T-cell (primary cell): ENCODE measurements at regions not wholly inside any gene's neighbourhood (a gene's known extent, or its start where the extent isn't known, plus 50 kb on each side); places are given as distances from the start of the nearest gene placed in this dataset.

Experiments
- ATAC-seq, 4 experiments: fragments of 200-7000 bp in 3 of 4; fragments of 150-1000 bp in 1 of 4; cut with Tn5 transposase; replicated peaks in 1 of 4; 1 replicate in 3 of 4; 2 replicates in 1 of 4; pipeline ENCODE4 v1.10.0; 2021; ENCODE audit warnings: moderate library complexity in 3 of 4, mild to moderate bottlenecking in 2 of 4, moderate number of reproducible peaks in 1 of 4
- CTCF ChIA-PET, 2 donors: fragments of 300-600 bp; sonication (Branson Sonifier 250); formaldehyde crosslinking; loops; one replicate each; lab custom pipeline; 2022; ENCODE audit warnings: antibody characterized with exemption in 2 of 2; lab: Charles Lee
- POLR2A ChIA-PET, 2 donors: fragments of 300-600 bp; sonication (Branson Sonifier 250); formaldehyde crosslinking; loops; one replicate each; lab custom pipeline; 2022; ENCODE audit warnings: antibody characterized with exemption in 2 of 2; lab: Charles Lee
- DNase-seq, 35 experiments: peaks; one replicate each; pipeline versions ENCODE4 v3.0.0 to v3.0.0-alpha.2; 2013 to 2023
- H3K27ac ChIP-seq: one replicate; pipeline ENCODE4 v1.5.1; 2013; ENCODE audit warnings: low read length
- H3K27me3 ChIP-seq, 2 experiments: replicated peaks in 1 of 2; 1 replicate in 1 of 2; 2 replicates in 1 of 2; pipeline versions ENCODE4 v1.6.1 to v1.7.0; 2013; ENCODE audit warnings: low read length in 1 of 2, mixed read lengths in 1 of 2; ENCODE audit not compliant: control insufficient read depth in 2 of 2, insufficient read depth in 2 of 2; ENCODE audit errors: extremely low read depth in 1 of 2
- H3K36me3 ChIP-seq, 2 donors: 1 replicate in 1 of 2; 2 replicates in 1 of 2; pipeline versions ENCODE4 v1.6.1 to v1.7.0; 2013; ENCODE audit warnings: low read length in 1 of 2; ENCODE audit not compliant: control insufficient read depth in 2 of 2, insufficient read depth in 1 of 2; ENCODE audit errors: extremely low read depth in 1 of 2
- H3K4me1 ChIP-seq, 2 experiments: 1 replicate in 1 of 2; 2 replicates in 1 of 2; pipeline versions ENCODE4 v1.6.1 to v1.7.0; 2013; ENCODE audit warnings: low read length in 2 of 2, mixed read lengths in 1 of 2; ENCODE audit not compliant: insufficient read depth in 2 of 2, control insufficient read depth in 1 of 2; ENCODE audit errors: extremely low read depth in 1 of 2
- H3K4me3 ChIP-seq, 2 donors: 1 replicate in 1 of 2; 2 replicates in 1 of 2; pipeline versions ENCODE4 v1.5.1 to v1.7.0; 2013; ENCODE audit warnings: mild to moderate bottlenecking in 2 of 2, low read length in 1 of 2, moderate library complexity in 1 of 2; ENCODE audit not compliant: control insufficient read depth in 1 of 2; ENCODE audit errors: extremely low read depth in 1 of 2
- H3K9me3 ChIP-seq: 2 replicates; pipeline ENCODE4 v1.7.0; 2013
- H3K27ac Mint-ChIP-seq, 2 donors: one replicate each; pipeline ENCODE4 v1.8.0; 2020 to 2021; ENCODE audit warnings: mild to moderate bottlenecking in 2 of 2, mixed read lengths in 2 of 2
- H3K27me3 Mint-ChIP-seq, 2 donors: one replicate each; pipeline ENCODE4 v1.8.0; 2021 to 2022; ENCODE audit warnings: mixed read lengths in 2 of 2
- H3K36me3 Mint-ChIP-seq: one replicate; pipeline ENCODE4 v1.8.0; 2021; ENCODE audit warnings: mixed read lengths
- H3K4me1 Mint-ChIP-seq, 3 donors: one replicate each; pipeline ENCODE4 v1.8.0; 2020 to 2022; ENCODE audit warnings: mixed read lengths in 3 of 3, mild to moderate bottlenecking in 1 of 3
- H3K4me3 Mint-ChIP-seq, 3 donors: one replicate each; pipeline ENCODE4 v1.8.0; 2020 to 2022; ENCODE audit warnings: mild to moderate bottlenecking in 3 of 3, mixed read lengths in 3 of 3, moderate library complexity in 3 of 3
- H3K9me3 Mint-ChIP-seq, 3 donors: one replicate each; pipeline ENCODE4 v1.8.0; 2020 to 2022; ENCODE audit warnings: mixed read lengths in 3 of 3
- WGBS: methylation state at CpG from one replicate; pipeline ENCODE4 v1.1.5; 2013; ENCODE audit warnings: missing lambda C conversion rate; ENCODE audit not compliant: insufficient coverage; 5-methylcytosine and 5-hydroxymethylcytosine counted together

GRCh38 chr5:110945874-110946436 is 125.6 kb upstream of the TSLP start:
- H3K4me1 ChIP-seq = no peaks in the 10 kb centered on the region
- peaks cover 0 to 12% of the 10 kb centered on the region in 2 donors for H3K27me3 Mint-ChIP-seq
- peaks cover 0 to 1% (median 0%) of the 10 kb centered on the region in 3 donors for H3K9me3 Mint-ChIP-seq
- POLR2A ChIA-PET = interaction anchor here in 1 of 2 donors (0.7 kb wide), 1 partner anchor 625 kb away, joined by 3 read pairs; no protein-coding TSS in a partner anchor
- H3K36me3 ChIP-seq = no peaks in the 10 kb centered on the region
- no peak overlapping the region for H3K4me3 Mint-ChIP-seq
- H3K36me3 Mint-ChIP-seq = no peaks in the 10 kb centered on the region
- H3K4me1 Mint-ChIP-seq = no peaks in the 10 kb centered on the region
- ATAC-seq = no peak
- H3K4me3 ChIP-seq = no peak overlapping the region
- H3K27ac Mint-ChIP-seq = no peak overlapping the region
- DNase-seq = no peak
- H3K9me3 ChIP-seq = no peaks in the 10 kb centered on the region
- 50% methylated on average over 1 of the region's 3 CpGs for WGBS
- no peak overlapping the region for H3K27ac ChIP-seq
- H3K27me3 ChIP-seq = no peaks in the 10 kb centered on the region
- CTCF ChIA-PET = no interaction called here

DNA sequence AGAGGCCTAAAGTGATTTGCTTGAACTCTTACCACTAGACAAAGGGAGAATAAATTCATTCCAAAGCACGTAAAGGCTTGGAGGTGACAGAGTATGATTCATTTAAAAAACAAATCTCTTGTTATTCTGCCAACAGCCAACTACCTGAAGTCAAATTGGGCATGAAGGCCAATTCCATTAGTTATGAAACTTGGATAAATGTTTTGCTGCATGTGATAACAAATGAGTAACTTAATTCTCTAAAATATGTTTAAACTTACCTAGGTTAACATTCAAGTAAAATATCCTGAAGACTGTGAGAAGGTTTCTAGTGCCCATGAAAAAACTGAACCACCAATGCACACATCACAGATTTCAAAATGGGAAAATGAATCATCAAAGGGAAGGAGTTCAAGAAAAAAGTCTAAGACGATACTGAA is 120.1 kb upstream of the TSLP start:
- Histone ChIP-seq H3K4me1 (no peaks in the 10 kb centered on the region), H3K4me3 (no peak overlapping the region), H3K27me3 (peaks cover 0 to 3% of the 10 kb centered on the region in 2 experiments), H3K36me3 (no peaks in the 10 kb centered on the region), H3K27ac (no peak overlapping the region), H3K9me3 (no peaks in the 10 kb centered on the region)
- Mint-ChIP-seq H3K4me1 (no peaks in the 10 kb centered on the region), H3K4me3 (no peak overlapping the region), H3K36me3 (no peaks in the 10 kb centered on the region), H3K27ac (no peak overlapping the region), H3K27me3 (peaks cover 0 to 4% of the 10 kb centered on the region in 2 donors), H3K9me3 (peaks cover 0 to 6% (median 6%) of the 10 kb centered on the region in 3 donors)
- no peak for DNase-seq
- ChIA-PET POLR2A (no interaction called here), CTCF (no interaction called here)
- no peak for ATAC-seq
- no CpG with 5 or more reads among the region's 2 CpGs for WGBS

- Mint-ChIP-seq H3K27me3 (peaks cover 4 to 7% of the 10 kb centered on the region in 2 donors), H3K4me1 (no peaks in the 10 kb centered on the region), H3K27ac (no peak overlapping the region), H3K4me3 (no peak overlapping the region), H3K36me3 (no peaks in the 10 kb centered on the region), H3K9me3 (peaks cover 3 to 13% (median 4%) of the 10 kb centered on the region in 3 donors)
- WGBS = 57% methylated on average over 19 of the region's 20 CpGs
- Histone ChIP-seq H3K4me1 (no peaks in the 10 kb centered on the region), H3K4me3 (no peak overlapping the region), H3K9me3 (no peaks in the 10 kb centered on the region), H3K27me3 (peaks cover 0 to 9% of the 10 kb centered on the region in 2 experiments), H3K27ac (no peak overlapping the region), H3K36me3 (no peaks in the 10 kb centered on the region)
- no peak for ATAC-seq
- ChIA-PET POLR2A (no interaction called here), CTCF (no interaction called here)
- no peak for DNase-seq
Measured at GRCh38 chr5:110956280-110956912, 115.1 kb upstream of the TSLP start.

DNA sequence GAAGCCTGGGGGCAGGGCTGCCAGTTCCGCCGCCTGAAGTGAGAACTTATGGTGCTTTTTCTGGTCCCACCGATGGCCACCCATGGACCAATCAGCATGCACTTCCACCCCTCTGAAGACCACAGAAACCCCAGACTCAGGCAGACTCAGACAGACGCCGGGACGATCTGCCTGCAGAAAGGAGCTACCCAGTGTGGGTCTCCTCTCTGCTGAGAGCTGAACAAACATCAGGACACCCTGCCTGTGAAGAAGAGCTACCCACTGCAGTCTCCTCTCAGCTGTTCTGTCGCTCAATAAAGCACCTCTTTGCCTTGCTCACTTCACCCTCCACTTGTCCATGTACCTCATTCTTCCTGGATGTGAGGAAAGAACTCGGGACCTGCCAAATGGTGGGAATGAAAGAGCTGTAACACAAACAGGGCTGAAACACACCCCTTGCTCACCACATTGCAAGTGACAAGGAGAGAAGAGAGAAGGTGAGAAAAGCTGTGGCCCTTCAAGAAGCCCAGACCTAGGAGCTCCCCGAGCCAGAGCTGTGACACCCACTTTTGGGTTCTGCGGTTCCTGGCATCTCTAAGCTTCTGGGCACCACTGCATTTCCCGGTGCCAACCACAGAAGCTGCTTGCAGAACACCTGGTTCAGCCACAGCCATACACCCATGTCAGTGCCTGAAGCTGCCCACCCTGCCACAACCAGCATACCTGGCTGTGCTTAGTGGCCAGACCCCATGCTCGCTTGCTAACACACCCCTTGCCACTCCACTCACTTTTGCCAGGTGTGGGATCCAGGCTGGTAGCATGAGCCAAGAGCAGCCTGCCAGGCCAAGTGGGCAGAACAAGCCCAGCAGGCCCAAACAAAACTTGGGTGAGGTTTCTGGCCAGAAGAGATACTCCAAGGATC is 114.3 kb upstream of the TSLP start:
- no peaks in the 10 kb centered on the region for H3K9me3 ChIP-seq
- no peak overlapping the region for H3K4me3 ChIP-seq
- DNase-seq (no peak), ATAC-seq (no peak)
- H3K27ac ChIP-seq = no peak overlapping the region
- H3K4me1 ChIP-seq = no peaks in the 10 kb centered on the region
- H3K4me1 Mint-ChIP-seq = no peaks in the 10 kb centered on the region
- WGBS = 63% methylated on average over 9 of the region's 12 CpGs
- H3K9me3 Mint-ChIP-seq = peaks cover 3 to 13% (median 4%) of the 10 kb centered on the region in 3 donors
- H3K27me3 Mint-ChIP-seq = peaks cover 4 to 7% of the 10 kb centered on the region in 2 donors
- no peak overlapping the region for H3K4me3 Mint-ChIP-seq
- no peaks in the 10 kb centered on the region for H3K36me3 ChIP-seq
- ChIA-PET POLR2A (no interaction called here), CTCF (no interaction called here)
- H3K27me3 ChIP-seq = peaks cover 0 to 9% of the 10 kb centered on the region in 2 experiments
- H3K27ac Mint-ChIP-seq = no peak overlapping the region
- no peaks in the 10 kb centered on the region for H3K36me3 Mint-ChIP-seq

DNA sequence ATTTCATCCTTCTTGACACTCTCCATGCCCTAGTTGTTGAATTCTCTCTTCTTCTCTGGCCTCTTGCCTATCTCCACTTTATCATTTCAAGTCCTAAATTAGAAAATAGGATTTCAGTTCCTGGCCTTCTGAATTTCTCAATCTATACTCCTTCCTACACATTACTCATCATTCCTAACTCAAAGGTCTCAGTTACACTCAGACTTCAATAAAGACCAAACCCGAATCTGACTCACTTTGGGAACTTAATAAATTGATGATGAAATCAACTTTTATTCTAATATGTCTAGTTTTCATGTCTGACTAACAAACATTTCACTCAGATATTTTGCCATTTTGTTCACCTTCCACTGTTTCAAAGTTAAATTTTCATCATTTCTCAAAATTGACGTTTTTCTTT is 113.6 kb upstream of the TSLP start:
- no peak overlapping the region for H3K27ac Mint-ChIP-seq
- no peaks in the 10 kb centered on the region for H3K4me1 ChIP-seq
- no peaks in the 10 kb centered on the region for H3K36me3 ChIP-seq
- POLR2A ChIA-PET = no interaction called here
- H3K9me3 ChIP-seq = no peaks in the 10 kb centered on the region
- CTCF ChIA-PET = no interaction called here
- WGBS = no CpG with 5 or more reads among the region's 2 CpGs
- no peak for DNase-seq
- H3K4me3 Mint-ChIP-seq = no peak overlapping the region
- no peaks in the 10 kb centered on the region for H3K36me3 Mint-ChIP-seq
- H3K4me3 ChIP-seq = no peak overlapping the region
- no peak for ATAC-seq
- peaks cover 4 to 7% of the 10 kb centered on the region in 2 donors for H3K27me3 Mint-ChIP-seq
- no peaks in the 10 kb centered on the region for H3K4me1 Mint-ChIP-seq
- peaks cover 3 to 13% (median 4%) of the 10 kb centered on the region in 3 donors for H3K9me3 Mint-ChIP-seq
- peaks cover 0 to 9% of the 10 kb centered on the region in 2 experiments for H3K27me3 ChIP-seq
- no peak overlapping the region for H3K27ac ChIP-seq

GRCh38 chr5:110963495-110963894 is 108.0 kb upstream of the TSLP start:
- H3K36me3 Mint-ChIP-seq = no peaks in the 10 kb centered on the region
- no peak overlapping the region for H3K27ac Mint-ChIP-seq
- CTCF ChIA-PET = no interaction called here
- H3K9me3 Mint-ChIP-seq = peaks cover 0 to 7% (median 4%) of the 10 kb centered on the region in 3 donors
- no peaks in the 10 kb centered on the region for H3K9me3 ChIP-seq
- ATAC-seq = no peak
- H3K27me3 ChIP-seq = no peaks in the 10 kb centered on the region
- DNase-seq = no peak
- H3K36me3 ChIP-seq = no peaks in the 10 kb centered on the region
- POLR2A ChIA-PET = no interaction called here
- no peaks in the 10 kb centered on the region for H3K4me1 Mint-ChIP-seq
- no peak overlapping the region for H3K4me3 Mint-ChIP-seq
- no peak overlapping the region for H3K27ac ChIP-seq
- peaks cover 0 to 3% of the 10 kb centered on the region in 2 donors for H3K27me3 Mint-ChIP-seq
- no peak overlapping the region for H3K4me3 ChIP-seq
- H3K4me1 ChIP-seq = no peaks in the 10 kb centered on the region
- WGBS = 80% methylated on average over 1 of the region's 3 CpGs
